ENCODE measurements at regions not wholly inside any gene's neighbourhood (a gene's known extent, or its start where the extent isn't known, plus 50 kb on each side); places are given as distances from the start of the nearest gene placed in this dataset.

- no peak for TF ChIP-seq POLR2A (IDR thresholded peaks at IDR 0.05)
- TF ChIP-seq CTCF (IDR thresholded peaks at IDR 0.05) = no peak
Measured at GRCh38 chr3:194284351-194284750, 66.8 kb downstream of the CPN2 start.

Data from breast epithelium (tissue), 3 donors.